AG09319 (cell line): ENCODE measurements at regions not wholly inside any gene's neighbourhood (a gene's known extent, or its start where the extent isn't known, plus 50 kb on each side); places are given as distances from the start of the nearest gene placed in this dataset.
"Not testable (repeated sequence)": the region's sequence is repeated elsewhere in the genome, so short reads cannot be mapped to it uniquely, and the experiment has no call there.

ENCODE experiments used
- DNase-seq: peaks from one replicate; pipeline ENCODE4 v3.0.0-alpha.2; 2010; ENCODE audit warnings: low read depth; ENCODE audit errors: extremely low read depth
- TF ChIP-seq, protein P1 (sequence below): IDR thresholded peaks from 2 replicates; pipeline ENCODE4 v1.5.1; 2011; ENCODE audit warnings: low read depth, mild to moderate bottlenecking, inconsistent platforms, low read length, moderate library complexity

DNA sequence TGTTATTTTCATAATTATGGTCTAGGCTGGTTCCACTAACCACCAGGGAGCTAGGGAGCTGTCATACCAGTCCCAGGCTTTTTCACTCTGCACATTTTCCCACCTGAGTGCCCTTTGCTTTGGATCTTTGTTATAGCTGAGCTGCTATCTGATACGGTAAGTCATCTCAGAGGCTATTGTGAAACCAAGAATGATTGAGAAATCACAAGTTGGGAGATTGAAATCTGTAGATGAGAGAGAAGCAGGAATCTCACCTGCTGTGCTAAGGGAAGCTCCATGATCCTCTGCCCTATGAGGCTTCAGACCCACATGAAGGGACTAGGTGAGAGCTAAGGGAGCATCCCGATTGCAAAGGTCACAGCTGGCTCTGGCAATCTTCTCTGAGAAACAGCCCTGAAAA, 307.8 kb downstream of the REEP3 start:
- TF ChIP-seq, protein P1, sequence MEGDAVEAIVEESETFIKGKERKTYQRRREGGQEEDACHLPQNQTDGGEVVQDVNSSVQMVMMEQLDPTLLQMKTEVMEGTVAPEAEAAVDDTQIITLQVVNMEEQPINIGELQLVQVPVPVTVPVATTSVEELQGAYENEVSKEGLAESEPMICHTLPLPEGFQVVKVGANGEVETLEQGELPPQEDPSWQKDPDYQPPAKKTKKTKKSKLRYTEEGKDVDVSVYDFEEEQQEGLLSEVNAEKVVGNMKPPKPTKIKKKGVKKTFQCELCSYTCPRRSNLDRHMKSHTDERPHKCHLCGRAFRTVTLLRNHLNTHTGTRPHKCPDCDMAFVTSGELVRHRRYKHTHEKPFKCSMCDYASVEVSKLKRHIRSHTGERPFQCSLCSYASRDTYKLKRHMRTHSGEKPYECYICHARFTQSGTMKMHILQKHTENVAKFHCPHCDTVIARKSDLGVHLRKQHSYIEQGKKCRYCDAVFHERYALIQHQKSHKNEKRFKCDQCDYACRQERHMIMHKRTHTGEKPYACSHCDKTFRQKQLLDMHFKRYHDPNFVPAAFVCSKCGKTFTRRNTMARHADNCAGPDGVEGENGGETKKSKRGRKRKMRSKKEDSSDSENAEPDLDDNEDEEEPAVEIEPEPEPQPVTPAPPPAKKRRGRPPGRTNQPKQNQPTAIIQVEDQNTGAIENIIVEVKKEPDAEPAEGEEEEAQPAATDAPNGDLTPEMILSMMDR: no peak

DNA sequence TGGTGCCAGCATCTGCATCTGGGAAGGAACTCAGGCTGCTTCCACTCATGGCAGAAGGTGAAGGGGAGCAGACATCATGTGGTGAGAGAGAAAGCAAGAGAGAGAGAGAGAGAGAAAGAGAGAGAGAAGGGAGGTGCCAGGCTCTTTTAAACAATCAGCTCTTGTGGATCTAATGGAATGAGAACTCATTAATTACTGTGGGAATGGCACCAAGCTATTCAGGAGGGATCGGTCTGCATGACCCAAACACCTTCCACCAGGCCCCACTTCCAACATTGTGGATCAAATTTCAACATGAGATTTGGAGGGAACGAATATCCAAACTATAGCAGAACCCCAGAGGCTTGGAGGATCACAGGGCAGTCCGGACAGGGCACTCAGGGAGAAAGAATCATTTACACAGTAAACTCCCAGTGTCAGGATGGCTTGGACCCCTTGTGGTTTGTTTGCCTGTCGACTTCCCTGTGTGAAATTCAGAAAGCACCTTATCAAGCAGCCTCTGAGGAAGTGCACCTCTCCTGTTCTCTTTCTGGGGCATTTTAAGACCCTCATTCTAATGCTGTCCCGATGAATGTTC, 308.5 kb downstream of the REEP3 start:
- no peak for DNase-seq
- TF ChIP-seq, protein P1: no peak

More for the DNA sequence above, 307.8 kb downstream of the REEP3 start:
- no peak for DNase-seq

DNA sequence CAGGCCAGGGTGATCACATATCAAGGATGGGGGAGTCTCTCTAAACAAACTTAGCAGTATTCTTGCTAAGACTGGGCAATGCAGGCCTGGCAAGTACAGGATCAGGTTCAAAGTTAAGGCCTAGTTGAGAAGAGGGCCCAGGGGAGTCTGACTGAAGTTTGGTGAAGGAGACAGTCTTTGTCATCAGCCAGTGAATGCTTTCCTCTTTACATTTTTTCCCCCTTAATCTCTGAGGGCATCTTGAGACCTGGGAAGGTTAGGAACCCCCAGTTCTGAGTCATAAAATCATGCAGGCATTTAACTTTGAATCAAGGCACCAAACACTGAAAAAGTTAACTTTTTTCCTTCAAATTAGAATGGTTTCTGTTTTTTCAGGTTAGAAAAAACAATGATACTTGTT, 311.5 kb downstream of the REEP3 start:
- TF ChIP-seq, protein P1: no peak
- DNase-seq: no peak

DNA sequence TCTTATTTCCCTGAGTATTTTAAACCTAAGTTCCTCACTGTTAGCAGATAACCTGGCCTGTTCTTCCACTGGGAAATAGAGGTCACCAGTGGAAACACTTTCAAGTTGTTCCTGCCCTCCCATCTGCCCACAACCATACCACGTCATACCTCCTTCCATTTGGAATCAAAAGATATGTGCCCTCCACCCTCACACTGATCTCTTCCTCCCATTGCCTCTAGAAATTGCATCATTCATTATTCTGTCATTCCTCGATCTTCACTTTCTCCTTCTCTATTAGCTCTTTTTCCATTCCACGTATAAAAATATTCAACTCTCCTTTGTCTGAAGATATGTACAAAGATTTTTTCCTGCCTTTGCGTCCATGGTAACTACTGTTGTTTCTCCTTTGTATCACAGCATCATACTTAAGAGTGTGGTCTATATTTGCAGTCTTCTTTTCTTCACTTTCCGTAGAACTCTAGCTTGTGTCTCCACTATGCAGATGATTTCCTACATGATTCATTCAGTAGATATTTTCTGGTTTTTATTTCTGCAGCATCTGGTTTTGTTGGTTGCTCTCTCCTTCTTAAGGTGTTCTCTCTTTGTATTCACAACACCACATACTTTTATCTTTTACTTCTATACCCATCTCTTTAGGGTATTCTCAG, 312.3 kb downstream of the REEP3 start:
- no peak for DNase-seq
- TF ChIP-seq, protein P1: no peak

DNA sequence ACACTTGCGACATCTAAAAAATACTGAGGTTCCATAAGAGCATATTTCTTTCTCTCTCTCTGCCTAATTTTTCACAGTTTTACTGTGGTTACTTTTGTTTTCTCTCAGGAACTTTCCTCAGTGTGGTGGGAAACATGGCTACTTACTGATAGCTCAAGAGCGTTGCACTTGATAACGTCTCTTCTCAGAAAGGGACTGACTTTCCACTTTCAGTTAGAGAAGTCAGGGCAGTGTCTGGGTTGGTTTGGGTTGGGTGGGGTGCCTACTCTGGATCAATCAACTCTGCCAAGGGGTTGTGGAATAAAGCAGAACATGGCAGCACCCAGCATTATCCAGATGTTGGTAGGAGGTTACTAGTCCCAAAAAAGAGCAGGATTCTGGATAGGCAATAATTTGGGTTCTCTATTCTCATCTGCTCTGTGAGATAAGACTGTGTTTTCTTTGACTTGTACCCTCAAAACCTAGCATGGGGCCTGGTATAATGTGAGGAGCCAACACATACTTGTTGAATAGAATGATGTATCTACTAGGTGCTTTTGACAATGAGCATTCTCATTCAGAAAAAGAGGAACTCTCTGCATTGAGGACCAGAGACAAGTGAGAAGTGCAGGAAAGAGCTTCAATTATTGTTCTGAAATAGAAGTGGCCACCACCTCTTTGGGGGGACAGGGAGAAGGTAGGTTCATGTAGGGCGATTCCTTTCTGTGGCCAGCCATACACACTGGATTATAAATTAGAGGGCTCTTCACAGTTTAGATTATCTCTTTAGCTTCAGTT, 315.7 kb downstream of the REEP3 start:
- TF ChIP-seq, protein P1: no peak
- DNase-seq: no peak

DNA sequence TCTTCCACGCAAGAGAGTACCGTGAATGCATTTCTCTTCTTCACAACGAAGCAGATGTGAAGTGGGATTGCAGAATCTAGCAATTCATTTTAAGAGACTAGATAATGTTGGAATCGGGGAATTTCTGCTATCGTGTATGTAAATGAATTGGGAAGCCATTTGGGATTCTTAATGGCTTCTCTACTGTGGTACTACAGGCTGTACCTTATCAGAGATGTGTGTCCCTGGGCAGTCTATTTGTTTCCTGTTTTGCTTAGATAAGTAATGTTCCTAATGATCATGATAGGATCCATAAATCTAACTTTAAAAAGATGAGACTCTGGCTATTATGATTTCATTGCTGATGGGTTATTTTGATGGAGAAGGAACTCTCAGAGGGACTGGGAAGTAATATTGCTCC, 320.6 kb downstream of the REEP3 start:
- TF ChIP-seq, protein P1: no peak
- no peak for DNase-seq

DNA sequence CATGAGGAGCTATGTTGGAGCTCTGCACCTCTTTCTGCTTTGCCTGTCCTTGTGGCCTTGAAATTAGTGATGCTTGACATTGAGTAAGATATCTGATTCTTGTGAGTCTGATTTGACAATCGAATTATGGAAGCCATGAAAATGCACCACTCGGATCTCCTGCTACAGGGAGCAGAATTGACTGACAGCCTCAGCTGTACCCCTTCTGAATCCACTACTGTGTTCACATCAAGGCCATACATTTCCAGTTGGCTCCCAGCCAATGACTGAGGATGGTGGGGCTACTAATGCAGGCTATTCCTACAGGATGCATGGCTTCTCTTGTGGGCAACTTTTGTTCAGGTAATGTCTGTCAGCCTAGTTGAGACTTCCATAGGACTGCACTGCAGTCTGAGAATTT, 321.9 kb downstream of the REEP3 start:
- DNase-seq: no peak

DNA sequence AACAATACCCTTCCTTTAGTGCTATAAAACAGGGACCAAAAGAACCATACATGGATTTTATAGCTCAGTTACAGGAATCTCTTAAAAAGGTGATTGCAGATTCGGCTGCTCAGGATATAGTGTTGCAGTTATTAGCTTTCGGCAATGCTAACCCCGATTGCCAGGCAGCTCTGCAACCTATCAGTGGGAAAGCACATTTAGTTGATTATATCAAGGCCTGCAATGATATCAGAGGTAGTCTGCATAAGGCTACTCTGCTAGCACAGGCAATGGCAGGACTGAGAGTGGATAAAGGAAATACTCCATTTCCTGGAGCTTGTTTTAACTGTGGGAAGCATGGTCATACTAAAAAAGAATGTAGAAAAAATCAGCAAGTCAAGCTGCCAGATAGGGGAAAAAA, 327.7 kb downstream of the REEP3 start:
- not testable (repeated sequence) for DNase-seq

More for the DNA sequence above, 321.9 kb downstream of the REEP3 start:
- TF ChIP-seq, protein P1: no peak
